ENCODE measurements at regions not wholly inside any gene's neighbourhood (a gene's known extent, or its start where the extent isn't known, plus 50 kb on each side); places are given as distances from the start of the nearest gene placed in this dataset.

DNA sequence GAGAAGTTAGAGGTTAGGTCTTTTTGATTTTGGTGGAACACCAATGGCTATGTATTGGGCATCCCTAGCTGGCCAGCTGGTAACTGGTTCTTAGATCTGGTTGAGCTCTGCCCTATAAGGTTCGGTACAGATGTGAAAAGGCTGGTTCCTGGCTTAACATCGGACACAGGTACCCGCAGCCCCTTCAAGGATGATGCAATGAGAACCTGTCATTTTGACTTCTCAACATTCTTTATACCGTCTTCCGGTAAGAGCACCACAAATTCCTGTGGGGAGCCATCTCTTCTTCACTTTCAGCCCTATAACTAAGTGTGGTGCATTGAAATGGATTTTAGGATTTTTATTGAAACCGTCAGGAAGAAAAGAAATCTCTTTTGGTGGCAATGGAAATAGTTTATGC lies 222.8 kb downstream of the ADAMTS9 start:
- DNase-seq (ENCODE audit: low read depth): no peak

DNA sequence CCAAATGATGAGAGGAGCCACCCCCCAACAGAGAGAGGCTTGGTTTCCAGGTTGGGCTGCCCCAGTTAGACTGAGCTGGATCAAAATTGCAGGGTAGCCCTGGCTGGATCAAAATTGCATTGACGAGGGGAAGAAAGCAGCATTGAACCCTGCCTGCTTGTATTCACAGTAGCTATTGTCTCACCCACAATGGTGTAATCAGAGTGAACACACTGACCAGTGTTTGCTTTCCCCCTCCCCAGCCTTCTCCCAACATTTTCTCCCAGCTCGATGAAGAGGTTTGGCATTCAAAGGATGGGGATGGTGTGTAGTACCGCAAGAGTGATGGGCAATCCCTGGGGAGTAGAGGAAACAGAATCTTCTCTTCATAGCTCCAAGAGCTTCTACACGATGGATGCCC lies 223.8 kb downstream of the ADAMTS9 start:
- DNase-seq (ENCODE audit: low read depth): no peak

DNA sequence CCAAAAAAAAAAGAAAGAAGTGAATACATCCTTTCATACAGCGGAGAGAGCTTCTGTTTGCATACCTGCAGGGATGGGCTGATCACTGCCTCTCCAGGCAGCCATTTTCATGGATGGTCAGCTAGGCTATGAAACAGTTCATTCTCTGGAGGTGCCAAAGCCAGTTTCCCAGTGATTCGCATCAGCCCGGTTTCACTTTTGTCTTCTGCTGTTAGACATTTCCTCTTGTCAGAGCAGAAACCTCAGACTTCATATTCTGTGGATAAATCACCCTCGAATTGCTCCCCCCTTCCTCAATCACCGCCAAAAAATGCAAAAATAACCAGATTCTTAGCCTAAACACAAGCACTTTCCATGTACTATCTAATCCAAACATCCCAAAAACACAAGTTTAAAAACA lies 225.6 kb downstream of the ADAMTS9 start:
- no peak for DNase-seq (ENCODE audit: low read depth)

DNA sequence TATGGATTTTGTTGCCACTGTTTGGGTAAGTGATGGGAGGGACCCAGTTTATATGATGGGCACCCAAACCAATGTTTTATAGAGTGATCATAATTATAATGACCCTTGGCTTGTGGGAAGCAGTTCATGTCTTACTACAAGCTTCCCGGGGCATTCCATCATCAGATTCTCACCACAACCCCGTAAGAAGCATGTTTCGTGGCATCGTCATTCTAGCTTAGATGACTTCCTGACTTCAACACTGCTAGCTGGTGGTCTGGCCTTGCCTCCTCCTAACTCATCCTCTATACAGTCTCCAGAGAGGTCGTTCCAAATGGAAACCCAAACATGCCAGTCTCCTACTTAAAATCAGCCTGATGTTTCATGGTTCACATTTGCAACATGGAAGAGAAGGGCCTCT lies 226.9 kb downstream of the ADAMTS9 start:
- no peak for DNase-seq (ENCODE audit: low read depth)

DNA sequence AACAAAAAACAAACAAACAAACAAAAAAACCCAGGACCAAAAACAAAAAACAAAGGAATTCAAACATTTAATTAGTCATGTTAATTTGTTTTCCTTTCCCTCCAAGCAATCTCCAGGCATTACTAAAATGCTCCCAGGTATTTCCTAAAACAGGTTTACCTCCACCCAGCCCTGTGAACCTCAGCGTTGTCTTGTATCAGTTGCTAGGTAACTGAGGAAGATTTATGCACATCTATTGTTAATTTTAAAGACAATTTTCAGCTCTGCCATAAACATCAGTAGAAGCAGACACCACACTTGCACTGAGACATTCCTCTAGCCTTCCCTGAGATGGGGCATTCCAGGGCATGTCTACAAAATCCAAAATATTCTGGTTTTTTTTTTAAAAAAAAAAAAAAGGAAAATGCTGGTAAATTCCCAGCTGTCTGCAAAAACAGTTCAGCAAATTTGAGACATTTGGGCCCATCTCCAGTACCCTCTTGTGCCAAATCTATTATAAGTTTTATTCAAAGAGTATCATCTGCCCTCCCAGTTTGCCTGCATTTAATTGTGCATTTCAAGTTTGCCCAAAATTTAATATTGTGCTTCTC lies 227.6 kb downstream of the ADAMTS9 start:
- DNase-seq (ENCODE audit: low read depth): no peak

DNA sequence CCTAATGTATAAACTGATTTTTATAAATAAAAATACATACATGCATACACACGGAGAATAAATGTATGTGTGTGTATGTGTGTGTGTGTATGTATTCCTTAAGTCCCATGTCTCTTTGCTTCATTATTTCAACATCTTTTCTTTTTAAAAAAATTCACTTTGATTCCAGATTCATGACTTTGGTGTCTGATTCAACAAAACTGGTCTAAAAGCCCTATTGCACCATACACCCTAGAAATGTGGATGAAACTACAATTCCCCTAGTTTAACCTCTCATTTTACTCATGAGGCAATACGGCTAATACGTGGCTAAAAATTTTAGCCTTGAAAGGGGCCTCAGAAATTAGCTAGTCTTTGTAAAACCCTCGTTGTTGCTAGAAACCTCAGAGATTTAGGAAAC lies 228.1 kb downstream of the ADAMTS9 start:
- DNase-seq (ENCODE audit: low read depth): no peak

DNA sequence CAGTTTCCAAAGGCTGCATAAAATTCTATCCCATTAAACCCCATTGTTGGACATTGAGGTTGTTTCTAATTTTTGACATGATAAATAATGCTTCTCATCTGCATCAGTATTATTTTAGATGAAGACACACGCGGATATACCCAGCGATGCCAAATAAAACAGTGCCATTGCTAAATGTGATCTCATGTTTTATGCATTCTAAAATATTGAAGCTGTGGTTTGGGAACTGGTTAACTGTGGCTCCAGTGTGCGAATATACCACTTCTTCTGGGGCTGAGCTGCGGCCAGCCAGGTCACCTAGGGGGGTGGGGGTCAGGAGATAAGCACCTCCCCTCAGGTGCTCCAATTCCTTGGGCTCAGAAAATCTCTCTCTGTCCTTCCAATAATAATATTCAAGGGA lies 230.0 kb downstream of the ADAMTS9 start:
- DNase-seq (ENCODE audit: low read depth): no peak

DNA sequence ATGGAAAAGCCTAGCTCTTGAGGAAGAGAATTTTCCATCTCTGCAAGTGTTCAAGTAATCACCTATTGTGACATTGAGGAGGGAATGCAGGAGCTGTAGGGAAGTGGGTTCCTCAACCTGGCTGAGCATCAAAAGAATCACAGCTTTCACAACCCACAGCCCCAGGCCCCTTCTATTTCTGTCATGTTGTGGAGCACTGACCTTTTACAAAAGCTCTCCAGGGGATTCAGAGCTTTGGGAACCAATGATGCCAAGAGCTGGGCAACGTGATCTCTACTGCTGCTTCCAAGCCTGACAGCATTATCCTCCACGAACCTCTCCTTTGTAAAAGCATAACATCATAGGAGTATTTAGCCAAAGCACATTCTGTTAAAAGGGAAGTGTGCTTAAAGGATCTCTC lies 231.1 kb downstream of the ADAMTS9 start:
- DNase-seq (ENCODE audit: low read depth): no peak

DNA sequence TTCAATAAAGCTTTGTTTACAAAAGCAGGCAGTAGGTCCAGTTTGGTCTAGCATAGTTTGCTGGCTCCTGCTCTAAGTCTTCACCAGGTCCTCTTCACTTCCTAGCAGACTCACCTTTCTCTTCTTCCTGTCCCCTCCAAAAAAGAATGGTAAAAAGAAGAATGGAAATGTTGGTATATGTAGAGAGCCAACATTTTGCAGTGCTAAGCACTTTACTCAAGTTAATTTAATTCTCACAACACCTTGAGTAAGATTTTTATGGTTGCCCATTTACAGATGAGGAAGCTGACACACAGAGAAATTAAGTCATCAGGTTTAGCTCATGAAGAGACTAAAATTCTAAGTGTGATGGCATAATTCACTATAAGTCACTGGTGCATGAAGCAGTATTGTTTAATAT lies 230.1 kb upstream of the PRICKLE2 start:
- no peak for DNase-seq (ENCODE audit: low read depth)

DNA sequence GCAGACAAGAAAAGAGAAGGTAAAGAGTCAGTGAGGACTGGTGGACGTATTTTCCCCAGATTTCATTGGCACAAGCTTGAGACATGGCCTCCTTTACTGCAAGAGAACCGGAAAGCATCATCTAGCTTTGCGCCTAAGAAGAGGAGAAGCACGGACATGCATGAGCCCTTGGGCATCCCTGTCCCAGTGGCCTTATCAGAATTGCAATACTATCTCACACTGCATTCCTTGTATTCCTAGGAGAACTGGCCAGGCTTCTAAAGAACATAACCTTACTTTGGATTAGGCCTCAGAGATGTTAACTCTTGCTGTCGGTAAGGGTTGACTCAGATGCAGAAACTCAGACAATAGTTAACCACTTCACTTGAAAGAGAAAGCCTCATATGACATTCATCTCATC lies 229.5 kb upstream of the PRICKLE2 start:
- DNase-seq (ENCODE audit: low read depth): no peak

DNA sequence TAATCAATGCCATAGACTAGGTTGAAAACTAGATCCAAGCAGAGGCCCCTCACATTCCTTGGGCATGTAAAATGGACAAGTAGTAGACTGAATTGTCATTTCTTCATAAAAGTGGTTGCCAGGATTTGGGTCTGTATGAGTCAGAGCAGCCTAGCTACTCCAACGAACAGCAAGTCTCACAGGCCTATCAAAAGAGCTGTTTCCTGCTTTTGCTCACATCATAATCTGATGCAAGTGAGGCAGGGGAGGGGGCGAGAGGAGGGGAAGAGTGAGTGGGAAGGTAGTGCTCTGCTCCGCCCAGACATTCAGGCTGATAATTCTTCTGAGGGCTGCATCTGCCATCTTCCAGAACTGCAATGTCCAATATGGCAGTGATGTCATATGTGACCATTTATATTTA lies 228.9 kb upstream of the PRICKLE2 start:
- DNase-seq (ENCODE audit: low read depth): no peak

DNA sequence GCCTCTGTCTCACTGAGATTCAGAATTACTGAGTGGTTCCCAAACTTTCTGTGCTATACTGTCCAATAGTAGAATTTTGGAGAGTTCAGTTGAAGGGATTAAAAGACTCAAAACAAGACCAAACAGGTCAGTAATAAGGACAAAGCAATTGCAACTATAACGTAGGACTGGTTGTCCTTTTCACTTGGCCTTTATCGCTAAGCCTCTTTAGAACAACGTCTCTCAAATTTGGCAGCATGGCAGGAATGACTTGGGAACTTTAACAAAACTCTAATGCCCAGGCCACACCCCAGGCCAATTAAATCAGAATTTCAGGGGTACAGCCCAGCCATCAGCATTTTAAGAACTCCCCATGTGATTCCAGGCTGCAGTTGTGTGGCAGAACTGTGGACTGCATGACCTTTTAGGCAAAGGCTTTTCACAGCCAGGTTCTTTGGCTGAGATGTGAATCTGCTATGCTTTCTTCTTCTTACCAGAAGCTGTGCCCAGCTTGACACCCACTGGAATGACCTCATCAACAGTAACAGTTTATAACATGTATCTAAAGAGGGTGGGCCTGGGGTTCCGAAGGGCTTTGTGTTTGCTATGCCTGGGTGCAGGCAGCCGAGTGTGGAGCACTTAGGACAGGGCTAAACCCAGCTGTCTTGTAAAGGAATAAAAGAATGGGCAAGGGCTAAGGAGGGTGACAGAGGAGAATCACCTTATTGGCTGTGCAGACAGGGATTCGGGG lies 226.2 kb upstream of the PRICKLE2 start:
- no peak for DNase-seq (ENCODE audit: low read depth)

DNA sequence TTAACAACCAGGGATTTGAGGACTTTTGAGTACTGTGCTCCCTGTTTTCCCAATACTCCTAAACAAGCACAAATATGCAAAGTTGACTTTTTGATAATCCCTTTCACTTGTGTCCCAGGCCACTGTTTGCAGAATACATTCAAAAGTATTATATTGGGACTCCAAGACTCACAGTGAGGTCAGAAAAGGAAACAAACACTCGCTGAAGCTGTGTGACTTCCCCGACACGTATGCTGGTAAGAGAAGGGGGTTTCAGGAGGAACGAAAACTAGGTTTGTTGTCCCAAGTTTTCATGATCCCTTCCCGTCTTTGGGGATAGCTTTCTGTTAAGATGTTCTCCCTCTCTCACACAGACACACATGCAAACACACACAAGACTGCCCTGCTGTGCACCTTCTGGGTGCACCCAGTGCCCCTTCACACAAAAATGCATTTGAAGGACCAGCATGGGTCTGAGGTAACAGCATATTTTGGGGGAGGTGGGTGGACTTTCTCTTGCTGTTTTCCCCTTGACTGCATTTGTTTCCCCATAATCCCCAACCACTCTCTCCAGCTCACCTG lies 225.2 kb upstream of the PRICKLE2 start:
- DNase-seq (ENCODE audit: low read depth): no peak

DNA sequence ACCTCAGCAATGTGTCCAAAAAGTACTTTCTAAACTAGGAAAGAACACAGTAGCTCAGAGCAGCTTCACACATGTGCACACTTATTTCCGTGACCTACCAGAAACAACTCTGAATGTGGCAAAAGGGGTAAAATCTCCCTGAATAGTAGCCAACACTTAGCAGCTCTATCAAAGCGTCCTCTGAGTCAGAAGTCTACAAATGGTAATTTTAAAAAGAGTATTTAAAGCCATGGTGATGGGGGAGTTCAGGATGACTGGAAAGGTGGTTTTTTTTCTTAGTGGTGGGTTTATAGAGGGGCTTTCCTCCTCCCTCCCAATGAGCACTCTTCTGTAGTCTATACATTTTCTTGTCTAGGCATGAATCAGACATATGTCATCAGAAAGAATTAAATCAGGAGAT lies 223.8 kb upstream of the PRICKLE2 start:
- no peak for DNase-seq (ENCODE audit: low read depth)

DNA sequence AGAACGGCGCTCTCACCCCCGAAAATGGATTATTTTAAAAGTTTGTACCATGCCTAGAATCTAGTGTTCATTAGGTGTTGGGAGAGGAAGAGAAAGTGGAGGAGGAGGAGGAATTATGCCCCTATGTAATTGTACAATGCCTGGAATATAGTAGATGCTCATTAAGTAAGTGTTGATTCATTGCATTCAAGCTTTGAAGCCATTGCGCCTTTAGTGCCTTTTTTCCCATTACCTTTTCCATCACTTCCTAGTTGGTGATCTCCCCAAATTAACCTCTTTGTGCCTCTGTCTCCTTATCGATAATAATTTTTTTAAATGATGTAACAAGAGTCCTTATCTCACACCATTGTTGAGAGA lies 220.7 kb upstream of the PRICKLE2 start:
- DNase-seq (ENCODE audit: low read depth): no peak

DNA sequence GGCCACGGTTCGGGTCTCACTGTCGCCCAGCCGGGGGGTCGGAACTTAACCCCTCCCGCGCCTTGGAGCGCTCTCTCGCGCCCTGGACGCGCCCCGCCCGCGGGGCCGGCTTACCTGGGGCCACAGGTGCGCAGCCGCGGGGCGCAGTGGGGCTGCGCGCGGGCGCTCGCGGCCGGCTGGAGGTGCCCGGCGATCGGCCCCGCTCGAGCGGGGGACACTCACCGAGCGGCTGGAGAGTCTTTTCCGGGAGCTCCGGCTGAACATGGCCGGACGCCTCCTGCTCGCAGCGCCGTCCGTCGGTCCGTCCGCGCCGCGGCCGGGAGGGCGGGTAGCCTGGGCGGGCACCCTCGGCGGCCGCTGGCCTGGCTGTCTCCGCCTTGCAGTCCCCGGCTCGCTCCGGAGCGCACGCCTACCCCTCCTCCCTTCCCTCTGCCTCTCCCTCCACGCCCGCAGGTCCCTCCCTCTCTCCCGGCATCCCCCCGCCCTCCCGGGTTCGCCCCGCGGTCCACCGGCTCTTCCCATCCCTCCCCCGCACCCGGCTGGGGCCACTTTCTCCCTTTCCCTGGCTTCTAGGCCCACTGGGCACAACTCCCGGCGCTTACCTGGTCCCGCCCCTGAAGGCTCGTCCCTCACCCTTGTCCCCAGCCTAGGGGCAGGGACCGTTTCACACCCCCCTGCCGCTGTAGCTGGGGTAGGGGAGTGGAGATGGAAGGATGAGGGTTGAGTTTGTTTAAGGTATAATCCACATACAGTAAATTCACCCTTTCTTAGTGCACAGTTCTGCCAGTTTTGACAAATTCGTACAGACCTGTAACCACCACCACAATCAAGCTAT lies 220.1 kb upstream of the PRICKLE2 start:
- DNase-seq (ENCODE audit: low read depth): no peak

DNA sequence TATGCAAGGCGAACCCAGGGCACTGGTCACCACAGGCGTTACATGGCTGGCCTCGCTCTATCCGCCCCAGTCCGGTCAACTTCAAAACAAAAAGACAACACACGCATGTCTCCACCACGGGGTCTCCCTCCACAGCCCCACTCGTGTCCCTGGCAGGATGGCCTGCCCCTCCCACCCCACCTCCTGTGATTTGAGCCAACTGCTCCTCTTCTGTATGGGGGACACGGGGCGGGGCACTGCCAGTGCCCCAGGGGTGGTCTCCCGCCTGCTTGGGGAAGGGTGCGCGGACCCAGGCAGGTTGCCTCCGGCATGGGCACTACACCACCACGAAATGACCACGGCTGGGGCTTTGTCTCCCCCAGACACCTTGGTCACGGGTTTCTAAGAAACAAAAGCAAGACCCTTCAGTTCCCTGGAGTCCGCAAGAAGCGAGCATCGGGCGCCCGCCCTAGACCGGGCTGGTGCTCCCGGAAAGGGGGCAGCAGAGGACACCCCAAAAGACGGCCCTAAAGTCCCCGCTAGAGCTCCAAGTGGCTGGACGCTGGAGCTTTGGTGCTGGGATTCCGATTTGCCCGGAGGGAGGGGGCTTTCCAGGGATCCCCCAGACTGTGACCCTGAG lies 219.3 kb upstream of the PRICKLE2 start:
- no peak for DNase-seq (ENCODE audit: low read depth)

DNA sequence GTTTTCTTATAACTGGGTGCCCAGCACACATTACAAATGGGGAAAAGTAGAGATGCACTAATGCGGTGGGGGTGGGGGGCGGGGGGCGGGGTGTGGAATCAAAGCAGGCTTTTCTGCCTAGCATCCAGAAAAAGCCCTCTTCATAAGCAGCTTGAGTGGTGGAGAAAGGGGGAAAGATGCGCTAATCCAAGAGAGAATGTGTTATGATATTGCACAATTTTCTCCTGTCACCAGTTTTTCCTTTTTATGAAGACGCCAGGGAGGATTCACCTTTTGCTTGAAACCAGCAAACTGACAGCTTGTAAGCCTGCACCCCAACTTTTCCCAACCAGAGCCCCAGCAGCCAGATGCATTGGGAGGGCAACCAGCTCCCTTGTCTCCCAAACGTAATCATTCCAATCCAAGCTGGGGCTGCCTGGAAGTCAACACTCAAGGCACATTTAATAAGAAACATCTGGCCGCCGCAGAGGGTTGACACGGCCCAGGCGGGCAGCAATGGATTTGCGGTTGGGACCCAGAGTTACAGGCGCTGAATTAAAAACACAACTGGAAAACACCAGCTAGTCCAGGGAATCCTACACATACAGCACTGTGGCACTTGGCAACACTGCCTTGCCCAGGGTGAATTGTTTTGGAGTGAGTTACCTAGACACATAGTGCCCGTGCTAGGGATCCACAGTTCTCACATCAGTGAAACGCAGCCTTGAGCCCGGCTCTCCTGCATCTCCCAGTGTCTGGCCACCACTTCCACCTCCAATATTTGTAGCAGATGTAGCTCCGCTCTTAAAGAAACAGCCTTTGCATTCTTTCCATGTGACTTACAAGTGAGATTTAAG lies 218.5 kb upstream of the PRICKLE2 start:
- DNase-seq (ENCODE audit: low read depth): no peak

DNA sequence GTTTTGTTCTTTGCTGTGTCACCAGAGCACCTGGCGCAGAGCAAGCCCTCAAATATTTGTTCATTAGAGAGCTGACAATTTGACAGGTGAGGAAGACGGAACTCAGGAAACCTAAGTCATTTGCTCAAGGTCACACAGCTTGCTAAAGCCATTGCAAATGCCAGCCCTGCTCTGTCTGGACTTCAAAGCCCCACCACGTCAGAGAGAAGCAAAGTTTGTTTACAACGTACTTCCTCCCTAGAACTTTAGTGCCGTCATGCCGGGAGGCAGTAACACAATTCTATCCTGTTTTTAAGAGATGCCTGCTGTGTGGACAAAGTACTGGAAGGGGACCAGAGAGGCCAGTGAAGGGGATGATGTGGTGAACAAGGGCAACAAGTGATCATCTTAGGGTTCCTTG lies 216.6 kb upstream of the PRICKLE2 start:
- no peak for DNase-seq (ENCODE audit: low read depth)

DNA sequence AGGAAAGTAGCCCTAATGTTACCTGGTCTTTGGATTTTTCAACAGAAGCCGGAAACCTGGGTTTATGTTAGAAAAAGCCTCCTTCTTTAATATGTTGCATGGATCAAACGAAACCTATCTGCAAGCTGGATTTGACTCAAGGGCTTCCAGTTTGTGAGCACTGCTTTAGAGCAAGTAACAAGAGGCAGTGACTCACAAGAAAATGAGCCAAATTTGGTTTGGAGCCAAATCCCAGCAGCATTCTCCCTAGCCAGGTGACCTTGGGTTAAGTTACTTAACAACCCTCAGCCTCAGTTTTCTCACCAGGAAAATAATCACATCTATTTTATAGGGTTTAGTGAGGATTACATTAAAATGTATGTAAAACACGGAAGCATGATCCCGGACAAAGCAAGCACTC lies 215.2 kb upstream of the PRICKLE2 start:
- DNase-seq (ENCODE audit: low read depth): no peak

DNA sequence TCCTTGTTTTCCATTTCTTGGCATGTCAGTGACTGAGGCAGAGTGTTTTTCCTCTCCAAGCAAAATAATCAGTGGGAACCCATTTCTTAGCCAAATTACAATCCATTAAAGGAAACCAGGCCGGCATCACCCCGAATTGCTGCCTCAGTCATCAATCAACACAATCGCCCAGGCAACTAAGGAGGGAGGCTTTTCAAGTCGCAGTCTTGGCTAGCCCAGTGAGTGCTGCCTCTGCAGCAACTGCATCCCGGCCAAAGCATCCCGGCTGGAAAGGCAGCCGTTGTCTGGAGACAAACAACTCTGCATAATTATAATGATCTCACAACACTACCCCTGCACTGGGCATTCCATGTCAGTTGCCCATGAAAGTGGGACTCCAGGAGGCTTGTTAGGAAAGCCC lies 213.5 kb upstream of the PRICKLE2 start:
- no peak for DNase-seq (ENCODE audit: low read depth)

DNA sequence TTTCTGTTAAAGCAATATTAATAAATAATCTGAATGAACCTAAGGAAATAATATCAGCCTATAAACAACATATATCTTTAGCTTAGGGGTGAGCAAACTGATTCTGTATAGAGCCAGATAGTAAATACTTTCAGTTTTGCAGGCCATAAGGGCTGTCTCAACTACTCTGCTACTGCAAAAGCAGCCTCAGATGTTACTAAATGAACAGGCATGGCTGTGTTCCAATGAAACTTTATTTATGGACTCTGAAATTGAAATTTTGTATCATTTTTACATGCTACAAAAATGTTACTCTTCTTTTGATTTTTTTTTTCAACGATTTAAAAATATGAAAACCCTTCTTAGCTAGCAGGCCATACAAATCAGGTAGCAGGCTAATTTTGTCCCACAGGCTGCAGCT lies 212.8 kb upstream of the PRICKLE2 start:
- DNase-seq (ENCODE audit: low read depth): no peak

All from CMK (cell line).